Astrocyte (in vitro differentiated cells and primary cell): ENCODE measurements at regions not wholly inside any gene's neighbourhood (a gene's known extent, or its start where the extent isn't known, plus 50 kb on each side); places are given as distances from the start of the nearest gene placed in this dataset.
"Not testable (repeated sequence)": the region's sequence is repeated elsewhere in the genome, so short reads cannot be mapped to it uniquely, and the experiment has no call there.

Experiments used
- DNase-seq: peaks from one replicate; pipeline ENCODE4 v3.0.0-alpha.2; 2010; ENCODE audit warnings: low read depth
- FAIRE-seq: peaks from 2 replicates; lab custom pipeline; 2011; peaks lifted over from hg19 to GRCh38; lab: Jason Lieb, UNC
- H2AFZ ChIP-seq: 2 replicates; pipeline ENCODE4 v1.6.0; 2012; ENCODE audit warnings: low read depth, low read length, inconsistent platforms
- H3K27ac ChIP-seq: 2 replicates; pipeline ENCODE4 v1.5.1; 2011; ENCODE audit warnings: low read depth, low read length, inconsistent platforms
- H3K27me3 ChIP-seq: 2 replicates; pipeline ENCODE4 v1.6.0; 2011; ENCODE audit warnings: low read length, inconsistent platforms; ENCODE audit not compliant: insufficient read depth
- H3K36me3 ChIP-seq: 2 replicates; pipeline ENCODE4 v1.5.1; 2011; ENCODE audit warnings: low read length, inconsistent platforms; ENCODE audit not compliant: insufficient read depth
- H3K4me1 ChIP-seq: 2 replicates; pipeline ENCODE4 v1.5.1; 2011; ENCODE audit warnings: low read length, inconsistent platforms; ENCODE audit not compliant: insufficient read depth
- H3K4me2 ChIP-seq: 2 replicates; pipeline ENCODE4 v1.6.0; 2012; ENCODE audit warnings: low read length, inconsistent platforms
- H3K4me3 ChIP-seq: 2 replicates; pipeline ENCODE4 v1.5.1; 2011; ENCODE audit warnings: low read depth, mild to moderate bottlenecking, low read length, inconsistent platforms; ENCODE audit not compliant: insufficient read depth
- H3K79me2 ChIP-seq: 2 replicates; pipeline ENCODE4 v1.6.0; 2012; ENCODE audit warnings: mild to moderate bottlenecking, low read length, inconsistent platforms; ENCODE audit not compliant: insufficient read depth
- H3K9ac ChIP-seq: 2 replicates; pipeline ENCODE4 v1.6.0; 2012; ENCODE audit warnings: mild to moderate bottlenecking, low read length, inconsistent platforms
- H3K9me3 ChIP-seq: 2 replicates; pipeline ENCODE4 v1.5.1; 2012; ENCODE audit warnings: low read depth, mild to moderate bottlenecking, low read length, inconsistent platforms; ENCODE audit not compliant: insufficient read depth
- H4K20me1 ChIP-seq: 2 replicates; pipeline ENCODE4 v1.6.0; 2012; ENCODE audit warnings: low read length, inconsistent platforms; ENCODE audit not compliant: insufficient read depth
- H3K27ac Mint-ChIP-seq: one replicate; pipeline ENCODE4 v1.8.0; 2021; ENCODE audit warnings: mild to moderate bottlenecking, mixed read lengths; ENCODE audit not compliant: unreplicated experiment
- H3K27me3 Mint-ChIP-seq: one replicate; pipeline ENCODE4 v1.8.0; 2021; ENCODE audit warnings: low read depth, mixed read lengths; ENCODE audit not compliant: unreplicated experiment
- H3K36me3 Mint-ChIP-seq: one replicate; pipeline ENCODE4 v1.8.0; 2021; ENCODE audit warnings: low read depth, mixed read lengths; ENCODE audit not compliant: unreplicated experiment
- H3K4me1 Mint-ChIP-seq: one replicate; pipeline ENCODE4 v1.8.0; 2021; ENCODE audit warnings: low read depth, mixed read lengths; ENCODE audit not compliant: unreplicated experiment
- H3K4me3 Mint-ChIP-seq: one replicate; pipeline ENCODE4 v1.8.0; 2021; ENCODE audit warnings: mild to moderate bottlenecking, moderate library complexity, mixed read lengths; ENCODE audit not compliant: unreplicated experiment
- H3K9me3 Mint-ChIP-seq: one replicate; pipeline ENCODE4 v1.8.0; 2021; ENCODE audit warnings: mild to moderate bottlenecking, mixed read lengths; ENCODE audit not compliant: unreplicated experiment
- CTCF ChIP-seq: IDR thresholded peaks from 2 replicates; pipeline ENCODE4 v1.5.1; 2011; ENCODE audit warnings: low read depth, mild to moderate bottlenecking, inconsistent platforms, low read length, moderate library complexity; ENCODE audit not compliant: insufficient read depth
- EZH2 ChIP-seq: IDR thresholded peaks from 2 replicates; pipeline ENCODE4 v1.6.1; 2012; ENCODE audit warnings: mild to moderate bottlenecking, low read length, inconsistent platforms; ENCODE audit not compliant: insufficient read depth

GRCh38 chr3:104257486-104257885, 1109.2 kb upstream of the ALCAM start:
- FAIRE-seq (no peak), DNase-seq (no peak)
- Histone ChIP-seq H3K79me2 (no peaks in the 10 kb centered on the region), H3K27ac (no peak overlapping the region), H4K20me1 (no peaks in the 10 kb centered on the region), H3K36me3 (no peaks in the 10 kb centered on the region), H3K4me1 (no peaks in the 10 kb centered on the region), H3K4me2 (no peak overlapping the region), H3K9me3 (no peaks in the 10 kb centered on the region), H3K4me3 (no peak overlapping the region), H2AFZ (no peak overlapping the region), H3K9ac (no peak overlapping the region), H3K27me3 (no peaks in the 10 kb centered on the region)
- Mint-ChIP-seq H3K4me3 (no peak overlapping the region), H3K27me3 (no peaks in the 10 kb centered on the region), H3K4me1 (no peaks in the 10 kb centered on the region), H3K9me3 (no peaks in the 10 kb centered on the region), H3K27ac (no peak overlapping the region), H3K36me3 (no peaks in the 10 kb centered on the region)
- TF ChIP-seq CTCF, result no peak
- TF ChIP-seq EZH2, result no peak

GRCh38 chr3:104263477-104263876, 1103.2 kb upstream of the ALCAM start:
- Mint-ChIP-seq H3K27ac (no peak overlapping the region), H3K36me3 (no peaks in the 10 kb centered on the region), H3K27me3 (no peaks in the 10 kb centered on the region), H3K9me3 (no peaks in the 10 kb centered on the region), H3K4me1 (no peaks in the 10 kb centered on the region), H3K4me3 (no peak overlapping the region)
- Histone ChIP-seq H3K27ac (no peak overlapping the region), H4K20me1 (no peaks in the 10 kb centered on the region), H3K4me3 (no peak overlapping the region), H3K79me2 (no peaks in the 10 kb centered on the region), H3K4me2 (no peak overlapping the region), H3K9ac (no peak overlapping the region), H3K36me3 (no peaks in the 10 kb centered on the region), H3K27me3 (no peaks in the 10 kb centered on the region), H3K4me1 (no peaks in the 10 kb centered on the region), H3K9me3 (no peaks in the 10 kb centered on the region), H2AFZ (no peak overlapping the region)
- FAIRE-seq (no peak), DNase-seq (no peak)
- TF ChIP-seq CTCF, result no peak
- no peak for TF ChIP-seq EZH2

DNA sequence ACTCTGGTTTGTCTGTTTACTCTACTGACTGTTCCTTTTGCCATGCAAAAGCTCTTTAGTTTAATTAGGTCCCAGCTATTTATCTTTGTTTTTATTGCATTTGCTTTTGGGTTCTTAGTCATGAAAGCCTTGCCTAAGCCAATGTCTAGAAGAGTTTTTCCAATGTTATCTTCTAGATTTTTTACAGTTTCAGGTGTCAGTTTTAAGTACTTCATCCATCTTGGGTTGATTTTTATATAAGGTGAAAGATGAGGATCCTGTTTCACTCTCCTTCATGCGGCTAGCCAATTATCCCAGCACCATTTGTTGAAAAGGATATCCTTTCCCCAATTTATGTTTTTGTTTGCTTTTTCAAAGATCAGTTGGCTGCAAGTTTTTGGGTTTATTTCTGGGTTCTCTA, 1100.5 kb upstream of the ALCAM start:
- H3K9me3 ChIP-seq, H3K79me2 ChIP-seq, H3K36me3 Mint-ChIP-seq, H3K27me3 ChIP-seq, H3K9me3 Mint-ChIP-seq, H3K4me1 Mint-ChIP-seq, H2AFZ ChIP-seq, H3K4me2 ChIP-seq, H3K36me3 ChIP-seq, DNase-seq, H3K4me3 Mint-ChIP-seq, H4K20me1 ChIP-seq, H3K27me3 Mint-ChIP-seq, H3K9ac ChIP-seq, H3K4me3 ChIP-seq, H3K27ac Mint-ChIP-seq, H3K27ac ChIP-seq, H3K4me1 ChIP-seq, FAIRE-seq: not testable (repeated sequence)
